ACC112 (cell line): ENCODE measurements at regions not wholly inside any gene's neighbourhood (a gene's known extent, or its start where the extent isn't known, plus 50 kb on each side); places are given as distances from the start of the nearest gene placed in this dataset.
"Not testable (repeated sequence)": the region's sequence is repeated elsewhere in the genome, so short reads cannot be mapped to it uniquely, and the experiment has no call there.

ENCODE experiments used
- H2AFZ ChIP-seq: fragments of 200-600 bp; sonication (generic); one replicate; pipeline ENCODE4 v1.6.0; 2017; ENCODE audit warnings: antibody characterized with exemption, low read length; ENCODE audit not compliant: unreplicated experiment
- H3K27ac ChIP-seq: fragments of 200-600 bp; sonication (generic); 2 replicates; pipeline ENCODE4 v1.5.1; 2014; ENCODE audit warnings: low read depth, mild to moderate bottlenecking, antibody characterized with exemption, low read length, moderate library complexity
- H3K27me3 ChIP-seq: fragments of 200-600 bp; sonication (generic); 2 replicates; pipeline ENCODE4 v1.6.1; 2014; ENCODE audit warnings: mild to moderate bottlenecking, antibody characterized with exemption, low read length, moderate library complexity, mixed read lengths; ENCODE audit not compliant: insufficient read depth
- H3K36me3 ChIP-seq: fragments of 200-600 bp; sonication (generic); 2 replicates; pipeline ENCODE4 v1.6.1; 2016; ENCODE audit warnings: mild to moderate bottlenecking, antibody characterized with exemption, low read length, moderate library complexity, mixed read lengths; ENCODE audit not compliant: insufficient read depth
- H3K4me1 ChIP-seq: fragments of 200-600 bp; sonication (generic); one replicate; pipeline ENCODE4 v1.6.1; 2016; ENCODE audit warnings: low read length, mixed read lengths; ENCODE audit not compliant: insufficient read depth, unreplicated experiment, control insufficient read depth
- H3K4me3 ChIP-seq: fragments of 200-600 bp; sonication (generic); 2 replicates; pipeline ENCODE4 v1.5.1; 2014; ENCODE audit warnings: mild to moderate bottlenecking, low read depth, low read length
- H3K79me2 ChIP-seq: fragments of 200-600 bp; sonication (generic); one replicate; pipeline ENCODE4 v1.6.0; 2016; ENCODE audit warnings: low read length; ENCODE audit not compliant: control insufficient read depth, unreplicated experiment, insufficient read depth

DNA sequence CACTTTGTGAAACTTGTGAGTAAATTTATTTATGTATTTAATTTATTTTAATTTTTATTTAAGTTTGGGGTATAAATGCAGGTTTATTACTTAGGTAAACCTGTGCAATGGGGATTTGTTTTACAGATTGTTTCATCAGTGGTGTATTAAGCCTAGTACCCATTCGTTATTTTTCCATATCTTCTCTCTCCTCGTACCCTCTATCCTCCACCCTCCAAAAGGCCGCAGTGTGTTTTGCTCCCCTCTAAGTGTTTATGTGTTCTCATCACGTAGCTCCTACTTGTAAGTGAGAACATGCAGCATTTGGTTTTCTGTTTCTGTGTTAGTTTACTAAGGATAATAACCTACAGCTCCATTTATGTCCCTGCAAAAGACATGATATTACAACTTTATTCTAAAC is 145.4 kb upstream of the SMIM30 start:
- Histone ChIP-seq H2AFZ (no peak overlapping the region), H3K4me1 (peaks cover 9% of the 10 kb centered on the region), H3K79me2 (no peaks in the 10 kb centered on the region), H3K36me3 (no peaks in the 10 kb centered on the region), H3K27me3 (no peaks in the 10 kb centered on the region), H3K4me3 (no peak overlapping the region), H3K27ac (no peak overlapping the region)

DNA sequence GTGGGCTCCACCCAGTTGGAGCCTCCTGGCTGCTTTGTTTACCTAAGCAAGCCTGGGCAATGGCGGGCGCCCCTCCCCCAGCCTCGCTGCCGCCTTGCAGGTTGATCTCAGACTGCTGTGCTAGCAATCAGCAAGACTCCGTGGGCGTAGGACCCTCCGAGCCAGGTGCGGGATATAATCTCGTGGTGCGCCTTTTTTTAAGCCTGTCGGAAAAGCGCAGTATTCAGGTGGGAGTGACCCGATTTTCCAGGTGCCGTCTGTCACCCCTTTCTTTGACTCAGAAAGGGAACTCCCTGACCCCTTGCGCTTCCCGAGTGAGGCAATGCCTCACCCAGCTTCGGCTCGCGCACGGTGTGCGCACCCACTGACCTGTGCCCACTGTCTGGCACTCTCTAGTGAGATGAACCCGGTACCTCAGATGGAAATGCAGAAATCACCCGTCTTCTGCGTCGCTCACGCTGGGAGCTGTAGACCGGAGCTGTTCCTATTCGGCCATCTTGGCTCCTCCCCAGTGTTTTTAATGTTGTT is 144.9 kb upstream of the SMIM30 start:
- not testable (repeated sequence) for H3K79me2 ChIP-seq, H2AFZ ChIP-seq, H3K36me3 ChIP-seq, H3K27ac ChIP-seq, H3K4me3 ChIP-seq, H3K4me1 ChIP-seq, H3K27me3 ChIP-seq

DNA sequence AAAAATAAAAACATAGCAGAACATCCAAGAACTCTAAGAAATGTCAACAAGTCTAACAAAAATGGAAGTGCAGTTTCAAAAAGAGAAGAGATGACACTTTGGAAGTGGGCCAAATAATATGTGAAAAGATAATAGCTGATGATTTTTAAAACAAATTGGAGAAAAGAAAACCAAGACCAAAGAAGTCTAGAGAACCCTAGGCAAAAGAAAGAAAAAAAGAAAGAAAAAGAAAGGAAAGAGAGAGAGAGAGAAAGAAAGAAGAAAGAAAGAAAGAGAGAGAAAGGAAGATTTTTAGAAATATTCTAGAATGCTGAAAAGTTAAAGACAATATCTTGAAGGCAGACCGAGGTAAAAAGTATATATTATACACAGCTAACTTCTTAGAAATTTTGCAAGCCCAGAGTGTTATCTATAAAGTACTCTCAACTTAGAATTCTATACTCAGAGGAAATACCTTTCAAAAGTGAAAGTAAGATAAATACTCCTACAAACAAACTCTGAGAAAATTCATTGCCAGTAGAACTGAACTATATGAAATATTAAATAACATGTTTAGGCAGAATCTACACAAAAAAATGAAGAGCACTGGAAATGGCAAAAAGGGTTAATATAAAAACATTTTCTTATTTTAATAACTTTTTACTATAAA is 138.7 kb upstream of the SMIM30 start:
- no peaks in the 10 kb centered on the region for H3K36me3 ChIP-seq
- no peaks in the 10 kb centered on the region for H3K79me2 ChIP-seq
- H3K27ac ChIP-seq = no peak overlapping the region
- peak overlapping the region; percentile 93 for H2AFZ ChIP-seq
- peak overlapping the region; percentile 64 for H3K4me3 ChIP-seq
- H3K27me3 ChIP-seq = no peaks in the 10 kb centered on the region
- no peaks in the 10 kb centered on the region for H3K4me1 ChIP-seq

DNA sequence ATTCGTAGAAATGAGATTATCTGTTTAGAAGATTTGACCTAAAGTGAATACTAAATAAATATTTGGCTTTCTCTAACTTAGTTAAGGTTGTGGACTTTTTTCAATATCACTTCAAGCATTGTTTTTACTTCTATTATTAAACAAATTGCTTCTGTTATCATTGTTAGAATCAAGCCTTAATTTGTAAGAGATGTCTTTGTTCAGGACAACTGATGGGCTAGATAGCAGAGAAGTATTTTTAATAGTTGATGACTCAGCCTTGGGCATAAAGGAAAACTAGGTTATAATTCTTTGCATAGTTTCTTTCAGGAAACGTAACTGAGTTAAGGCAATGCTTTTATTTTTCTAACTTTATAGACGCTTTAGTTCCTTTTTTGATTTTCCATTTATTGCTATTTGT is 128.8 kb upstream of the SMIM30 start:
- Histone ChIP-seq H3K79me2 (no peaks in the 10 kb centered on the region), H3K4me3 (no peak overlapping the region), H3K36me3 (no peaks in the 10 kb centered on the region), H3K27ac (no peak overlapping the region), H2AFZ (peak overlapping the region; percentile 34), H3K4me1 (peaks cover 3% of the 10 kb centered on the region), H3K27me3 (no peaks in the 10 kb centered on the region)

GRCh38 chr7:113246738-113247137 is 128.4 kb upstream of the SMIM30 start:
- Histone ChIP-seq H3K27me3 (no peaks in the 10 kb centered on the region), H3K4me1 (peaks cover 3% of the 10 kb centered on the region), H3K36me3 (no peaks in the 10 kb centered on the region), H3K79me2 (no peaks in the 10 kb centered on the region), H3K4me3 (no peak overlapping the region), H2AFZ (peak overlapping the region; percentile 34), H3K27ac (no peak overlapping the region)

- Histone ChIP-seq H3K4me3 (no peak overlapping the region), H2AFZ (no peak overlapping the region), H3K4me1 (no peaks in the 10 kb centered on the region), H3K27me3 (no peaks in the 10 kb centered on the region), H3K79me2 (no peaks in the 10 kb centered on the region), H3K36me3 (no peaks in the 10 kb centered on the region), H3K27ac (no peak overlapping the region)
These were observed 114.5 kb upstream of the SMIM30 start for GRCh38 chr7:113232885-113233284.

DNA sequence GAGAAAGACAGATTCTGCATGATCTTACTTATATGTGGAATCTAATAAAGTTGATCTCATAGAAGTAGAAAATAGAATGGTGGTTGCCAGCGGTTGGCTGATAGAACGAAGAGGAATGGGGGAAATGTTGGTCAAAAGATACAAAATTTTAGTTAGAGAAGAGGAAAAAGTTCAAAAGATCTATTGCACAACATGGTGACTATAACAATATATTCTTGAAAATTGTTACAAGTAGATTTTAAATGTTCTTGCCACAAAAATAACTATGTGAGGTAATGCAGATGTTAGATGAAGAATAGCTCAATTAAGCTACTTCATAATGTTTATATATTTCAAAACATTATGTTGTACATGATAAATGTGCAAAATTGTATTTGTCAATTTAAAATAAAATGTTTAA is 112.3 kb upstream of the SMIM30 start:
- H3K36me3 ChIP-seq = no peaks in the 10 kb centered on the region
- no peaks in the 10 kb centered on the region for H3K79me2 ChIP-seq
- no peak overlapping the region for H2AFZ ChIP-seq
- H3K4me3 ChIP-seq = no peak overlapping the region
- no peaks in the 10 kb centered on the region for H3K4me1 ChIP-seq
- no peak overlapping the region for H3K27ac ChIP-seq
- H3K27me3 ChIP-seq = no peaks in the 10 kb centered on the region

DNA sequence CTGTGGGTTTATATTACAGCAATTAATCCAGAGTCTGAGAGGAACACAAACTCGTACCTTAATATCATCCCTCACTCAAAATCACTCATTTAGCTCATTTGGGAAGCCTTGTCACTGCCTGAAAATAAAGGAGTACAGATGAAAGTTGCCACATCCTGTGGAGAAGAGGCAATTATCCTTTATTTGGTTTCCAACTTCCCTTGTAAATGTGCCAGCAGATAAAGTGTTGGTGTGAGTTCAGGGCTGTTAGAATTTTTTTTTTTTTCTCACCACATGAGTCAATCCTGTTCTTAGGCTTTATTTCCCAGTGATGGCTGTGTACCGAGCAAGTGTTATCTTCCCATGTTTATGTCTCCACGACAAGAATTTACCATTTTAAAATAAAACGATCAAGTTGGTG is 99.0 kb upstream of the SMIM30 start:
- H3K4me1 ChIP-seq = no peaks in the 10 kb centered on the region
- no peak overlapping the region for H3K4me3 ChIP-seq
- no peak overlapping the region for H2AFZ ChIP-seq
- H3K36me3 ChIP-seq = no peaks in the 10 kb centered on the region
- H3K27ac ChIP-seq = no peak overlapping the region
- no peaks in the 10 kb centered on the region for H3K27me3 ChIP-seq
- no peaks in the 10 kb centered on the region for H3K79me2 ChIP-seq

GRCh38 chr7:113216038-113216437 is 97.7 kb upstream of the SMIM30 start:
- Histone ChIP-seq H3K27me3 (no peaks in the 10 kb centered on the region), H2AFZ (no peak overlapping the region), H3K36me3 (no peaks in the 10 kb centered on the region), H3K27ac (no peak overlapping the region), H3K4me1 (no peaks in the 10 kb centered on the region), H3K79me2 (no peaks in the 10 kb centered on the region), H3K4me3 (no peak overlapping the region)

DNA sequence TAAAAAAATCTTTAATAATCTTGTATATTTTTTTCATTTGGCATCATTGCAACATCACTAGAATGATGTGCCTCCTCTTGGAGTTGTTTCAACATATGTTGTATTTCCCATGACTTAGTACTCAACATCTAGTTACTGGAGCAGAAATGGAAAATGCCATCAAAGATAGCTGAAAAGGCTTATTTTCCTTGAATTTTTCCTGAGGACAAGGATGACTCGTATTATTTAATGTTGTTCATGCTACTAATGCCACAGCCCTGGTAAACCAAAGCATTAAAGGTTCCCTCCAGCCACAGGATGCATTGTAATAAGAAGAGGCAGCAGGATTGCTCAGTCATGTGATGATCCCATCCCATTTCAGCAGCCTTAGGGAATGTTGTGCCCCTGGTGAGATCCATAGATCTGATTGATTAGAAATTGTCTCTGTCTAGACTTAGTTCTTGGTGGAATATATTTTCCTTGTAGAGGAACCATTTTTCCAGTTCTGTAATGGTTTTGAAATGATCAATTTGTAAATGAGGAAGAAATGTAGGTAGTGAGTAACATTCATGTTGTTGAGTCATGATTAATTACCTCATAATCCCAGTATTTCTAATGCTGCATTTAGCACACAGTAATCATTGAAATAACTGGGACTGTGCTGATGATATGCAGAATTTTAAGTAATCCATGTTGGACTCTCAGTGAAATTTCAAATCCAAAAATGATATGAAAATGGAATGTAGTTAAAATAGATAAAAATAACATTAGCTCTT is 91.3 kb upstream of the SMIM30 start:
- Histone ChIP-seq H3K36me3 (no peaks in the 10 kb centered on the region), H3K79me2 (no peaks in the 10 kb centered on the region), H2AFZ (peak overlapping the region; percentile 5), H3K4me3 (no peak overlapping the region), H3K4me1 (peaks cover 15% of the 10 kb centered on the region), H3K27me3 (no peaks in the 10 kb centered on the region), H3K27ac (peak overlapping the region; percentile 55)

DNA sequence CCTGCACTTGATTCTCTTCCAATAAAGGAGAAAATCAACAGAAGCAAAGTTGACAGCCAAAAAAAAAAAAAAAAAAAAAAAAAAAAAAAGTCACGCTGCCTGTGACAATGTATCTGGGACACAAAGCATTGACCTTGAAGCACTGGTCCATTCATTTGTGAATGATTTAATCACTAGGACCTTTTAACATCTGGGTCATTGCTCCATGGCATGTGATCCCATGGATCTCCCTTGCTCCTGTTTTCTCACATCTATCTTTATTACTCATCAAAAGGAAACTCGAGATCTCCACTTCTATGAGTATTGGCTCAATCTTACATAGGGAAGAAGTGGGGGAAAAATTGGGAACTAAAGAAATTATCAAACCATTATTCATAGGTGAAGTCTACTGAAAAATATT is 89.6 kb upstream of the SMIM30 start:
- H2AFZ ChIP-seq = no peak overlapping the region
- no peaks in the 10 kb centered on the region for H3K36me3 ChIP-seq
- H3K4me1 ChIP-seq = peaks cover 15% of the 10 kb centered on the region
- no peak overlapping the region for H3K27ac ChIP-seq
- H3K79me2 ChIP-seq = no peaks in the 10 kb centered on the region
- H3K27me3 ChIP-seq = no peaks in the 10 kb centered on the region
- no peak overlapping the region for H3K4me3 ChIP-seq
